GM13977 (cell line): ENCODE measurements at regions not wholly inside any gene's neighbourhood (a gene's known extent, or its start where the extent isn't known, plus 50 kb on each side); places are given as distances from the start of the nearest gene placed in this dataset.

Experiments
- DNase-seq: peaks from one replicate; pipeline ENCODE4 v3.0.0; 2012; ENCODE audit warnings: low spot score
- in situ Hi-C: fragments of 300-500 bp; cut with MboI; formaldehyde crosslinking; loops from one replicate; pipeline ENCODE4 v1.12.0; 2022; ENCODE audit warnings: low sequenced_read_pairs, low pct_unique_long_range_greater_than_20kb, mixed read lengths, inconsistent platforms; ENCODE audit not compliant: unreplicated experiment
- TF ChIP-seq, protein P1 (sequence below): IDR thresholded peaks from 2 replicates; pipeline ENCODE4 v1.5.1; 2012; ENCODE audit warnings: mild to moderate bottlenecking, control low read depth; ENCODE audit not compliant: insufficient read depth; ENCODE audit errors: extremely low read depth, missing control alignments

DNA sequence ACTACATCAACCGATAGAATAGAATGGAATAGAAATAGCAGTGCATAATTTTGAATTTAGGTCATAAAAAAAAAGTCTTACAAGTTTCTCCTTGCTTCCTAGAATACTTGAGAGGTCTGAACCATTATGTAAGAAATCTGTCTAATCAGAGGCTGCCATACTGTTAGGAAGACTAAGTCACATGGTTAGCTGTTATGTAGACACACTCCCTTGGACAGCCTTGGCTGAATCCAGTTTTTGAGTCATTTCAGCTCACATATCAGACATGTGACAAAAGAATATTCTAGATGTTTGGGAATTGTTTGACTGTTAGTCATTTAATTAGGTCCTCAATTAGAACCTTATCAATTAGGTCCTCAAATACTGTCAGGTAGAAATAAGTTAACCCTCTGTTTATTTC is 1601.4 kb downstream of the GRIK2 start:
- in situ Hi-C loops = no loop called here
- DNase-seq = no peak
- TF ChIP-seq, protein P1, sequence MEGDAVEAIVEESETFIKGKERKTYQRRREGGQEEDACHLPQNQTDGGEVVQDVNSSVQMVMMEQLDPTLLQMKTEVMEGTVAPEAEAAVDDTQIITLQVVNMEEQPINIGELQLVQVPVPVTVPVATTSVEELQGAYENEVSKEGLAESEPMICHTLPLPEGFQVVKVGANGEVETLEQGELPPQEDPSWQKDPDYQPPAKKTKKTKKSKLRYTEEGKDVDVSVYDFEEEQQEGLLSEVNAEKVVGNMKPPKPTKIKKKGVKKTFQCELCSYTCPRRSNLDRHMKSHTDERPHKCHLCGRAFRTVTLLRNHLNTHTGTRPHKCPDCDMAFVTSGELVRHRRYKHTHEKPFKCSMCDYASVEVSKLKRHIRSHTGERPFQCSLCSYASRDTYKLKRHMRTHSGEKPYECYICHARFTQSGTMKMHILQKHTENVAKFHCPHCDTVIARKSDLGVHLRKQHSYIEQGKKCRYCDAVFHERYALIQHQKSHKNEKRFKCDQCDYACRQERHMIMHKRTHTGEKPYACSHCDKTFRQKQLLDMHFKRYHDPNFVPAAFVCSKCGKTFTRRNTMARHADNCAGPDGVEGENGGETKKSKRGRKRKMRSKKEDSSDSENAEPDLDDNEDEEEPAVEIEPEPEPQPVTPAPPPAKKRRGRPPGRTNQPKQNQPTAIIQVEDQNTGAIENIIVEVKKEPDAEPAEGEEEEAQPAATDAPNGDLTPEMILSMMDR = no peak

DNA sequence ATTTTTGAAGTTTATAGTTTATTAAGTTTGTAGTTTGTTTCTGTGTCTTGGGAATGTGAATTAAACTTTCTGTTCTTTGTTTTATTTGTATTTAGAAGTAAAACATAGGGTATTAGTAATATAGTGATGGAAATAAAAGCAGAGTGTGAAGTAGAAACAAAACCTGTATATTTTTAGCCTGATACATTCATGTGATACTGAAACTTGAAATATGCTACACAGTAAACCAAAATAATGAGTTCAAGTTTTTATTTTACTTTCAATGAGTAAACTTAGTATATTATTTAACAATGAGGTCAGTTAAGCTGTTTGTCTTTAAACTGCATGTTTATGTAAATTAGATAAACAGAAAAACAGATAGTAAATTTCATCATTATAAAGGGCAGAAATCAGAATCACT is 1592.6 kb downstream of the GRIK2 start:
- DNase-seq = no peak
- in situ Hi-C loops = no loop called here
- TF ChIP-seq, protein P1 = no peak

DNA sequence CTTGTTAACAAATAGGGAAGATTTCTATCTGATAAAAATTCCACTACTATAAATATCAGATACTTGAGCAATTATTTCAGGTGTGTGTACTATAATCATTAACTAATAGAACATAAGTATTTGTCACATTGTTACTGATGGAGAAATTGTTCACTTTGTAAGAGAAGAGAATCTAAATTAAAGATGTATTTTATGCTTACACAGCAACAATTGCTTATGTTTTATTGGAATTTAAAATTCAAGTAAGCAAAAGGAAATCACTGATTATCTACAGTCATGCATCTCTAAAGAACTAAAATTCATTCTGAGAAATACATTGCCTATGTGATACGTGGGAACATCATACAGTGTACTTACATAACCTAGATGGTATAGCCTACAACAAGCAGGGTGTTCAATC is 1590.8 kb downstream of the GRIK2 start:
- DNase-seq = no peak
- in situ Hi-C loops = no loop called here
- TF ChIP-seq, protein P1 = no peak

DNA sequence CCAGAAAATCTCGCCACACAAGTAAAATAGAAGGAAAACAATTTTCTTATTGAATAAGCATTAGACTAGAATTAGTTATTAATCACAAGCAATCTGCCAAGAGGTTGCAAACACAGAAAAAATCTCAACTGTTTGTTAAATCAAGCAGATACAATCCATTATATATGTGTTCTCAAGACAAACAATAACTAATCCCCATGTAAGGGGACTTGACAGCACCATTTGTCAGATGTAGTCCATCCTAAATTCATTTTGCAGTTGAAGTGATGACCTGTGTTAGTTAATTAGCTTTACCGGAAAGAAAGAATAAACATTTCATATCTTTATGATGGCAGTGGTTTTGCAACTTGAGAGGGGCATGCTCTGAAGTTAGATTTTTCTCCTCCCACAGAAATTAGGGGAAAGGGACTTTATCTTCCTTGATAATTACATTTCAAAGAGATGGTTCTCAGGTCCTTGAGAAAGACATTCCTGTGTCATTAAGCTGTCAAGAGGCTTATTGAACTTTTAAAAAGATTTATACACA is 1588.0 kb downstream of the GRIK2 start:
- TF ChIP-seq, protein P1 = no peak
- no peak for DNase-seq
- in situ Hi-C loops = no loop called here

DNA sequence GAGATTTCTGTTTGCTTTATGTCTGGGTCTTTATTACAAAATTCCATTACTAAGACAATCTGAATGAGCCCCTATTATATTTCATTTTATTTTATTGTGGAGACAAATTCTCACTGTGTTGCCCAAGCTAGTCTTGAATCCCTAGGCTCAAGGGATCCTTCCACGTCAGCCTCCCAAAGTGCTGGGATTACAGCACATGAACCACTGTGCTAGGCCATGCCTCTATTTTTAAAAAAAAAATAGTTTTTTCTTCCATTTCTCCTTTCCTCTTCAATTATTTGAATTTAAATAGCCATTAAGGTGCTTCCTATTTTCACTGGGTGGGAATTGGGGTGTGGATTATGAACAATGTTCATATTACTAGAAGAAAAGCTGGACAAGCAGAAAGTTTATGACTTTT is 1587.4 kb downstream of the GRIK2 start:
- TF ChIP-seq, protein P1 = no peak
- no peak for DNase-seq
- in situ Hi-C loops = no loop called here

DNA sequence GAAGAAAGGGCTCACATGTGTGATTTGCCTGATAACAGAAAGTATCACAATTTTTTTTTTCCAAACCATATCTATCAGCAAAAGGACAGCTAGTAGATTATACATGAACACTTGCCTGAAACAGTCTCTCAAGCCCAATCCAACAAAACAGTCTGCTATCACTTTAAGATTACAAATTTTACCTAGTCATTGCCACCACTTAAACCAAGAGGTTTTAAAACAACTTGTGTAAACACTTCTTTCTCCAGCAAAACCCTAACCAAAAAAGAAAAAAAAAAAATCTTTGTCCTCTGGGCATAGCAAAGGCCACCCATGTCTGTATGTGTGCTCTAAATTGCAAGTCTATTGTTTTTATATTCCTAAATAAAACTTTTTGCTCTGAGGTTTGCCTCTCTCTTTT is 1568.4 kb downstream of the GRIK2 start:
- TF ChIP-seq, protein P1 = no peak
- in situ Hi-C loops = no loop called here
- no peak for DNase-seq

DNA sequence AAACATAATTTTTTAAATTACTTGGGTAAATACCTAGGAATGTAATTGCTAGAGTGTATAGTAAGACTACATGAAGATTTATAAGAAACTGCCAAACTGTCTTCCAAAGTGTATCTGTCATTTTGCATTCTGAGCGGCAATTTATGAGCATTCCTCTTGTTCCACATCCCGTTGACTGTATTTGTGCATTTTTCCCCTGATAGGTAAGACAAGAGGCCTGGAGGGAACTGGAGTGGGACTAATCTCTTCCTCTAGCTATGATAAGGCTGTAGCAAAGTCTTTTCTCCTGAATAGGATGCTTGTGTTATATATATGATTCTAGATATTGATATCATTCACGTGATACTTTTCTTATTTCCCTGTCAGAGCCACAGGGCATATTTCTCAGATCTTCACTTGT is 1557.5 kb downstream of the GRIK2 start:
- TF ChIP-seq, protein P1 = no peak
- in situ Hi-C loops = no loop called here
- DNase-seq = no peak
